Sigmoid colon (tissue), 6 donors: ENCODE measurements at regions not wholly inside any gene's neighbourhood (a gene's known extent, or its start where the extent isn't known, plus 50 kb on each side); places are given as distances from the start of the nearest gene placed in this dataset.

Experiments
- DNase-seq: peaks from one replicate; pipeline ENCODE4 v3.0.0-alpha.2; 2019
- H3K27ac ChIP-seq, 4 donors: fragments of 200-600 bp; sonication (generic); one replicate each; pipeline ENCODE4 v1.5.1; 2016 to 2019; ENCODE audit warnings: mild to moderate bottlenecking in 1 of 4
- H3K27me3 ChIP-seq, 3 donors: fragments of 200-600 bp; sonication (generic); one replicate each; pipeline ENCODE4 v1.5.1; 2019; ENCODE audit warnings: mild to moderate bottlenecking in 1 of 3
- H3K36me3 ChIP-seq, 4 donors: fragments of 200-600 bp; sonication (generic); one replicate each; pipeline ENCODE4 v1.5.1; 2016 to 2019
- H3K4me1 ChIP-seq, 4 donors: fragments of 200-600 bp; sonication (generic); one replicate each; pipeline ENCODE4 v1.5.1; 2017 to 2019
- H3K4me3 ChIP-seq, 4 donors: fragments of 200-600 bp; sonication (generic); one replicate each; pipeline ENCODE4 v1.5.1; 2017 to 2019; ENCODE audit warnings: mild to moderate bottlenecking in 2 of 4, moderate library complexity in 1 of 4
- H3K9me3 ChIP-seq, 4 donors: fragments of 200-600 bp in 3 of 4; sonication (generic) in 3 of 4; one replicate each; pipeline versions ENCODE4 v1.5.1 to v1.6.1; 2013 to 2019
- CTCF ChIP-seq, 4 experiments: fragments of 450-650 bp in 3 of 4; fragments of 200-600 bp in 1 of 4; IDR thresholded peaks; one replicate each; pipeline ENCODE4 v1.5.1; 2016 to 2019; ENCODE audit warnings: antibody characterized with exemption in 4 of 4, mild to moderate bottlenecking in 3 of 4, moderate library complexity in 2 of 4
- EP300 ChIP-seq, 4 donors: sonication (generic); formaldehyde crosslinking; IDR thresholded peaks; one replicate each; pipeline ENCODE4 v1.6.1; 2017; ENCODE audit warnings: antibody characterized with exemption in 4 of 4
- POLR2A ChIP-seq, 2 donors: fragments of 450-650 bp; IDR thresholded peaks; one replicate each; pipeline ENCODE4 v1.6.1; 2016; ENCODE audit warnings: antibody characterized with exemption in 2 of 2, mild to moderate bottlenecking in 2 of 2, moderate library complexity in 2 of 2
- POLR2AphosphoS5 ChIP-seq, 4 donors: sonication (generic); formaldehyde crosslinking; IDR thresholded peaks; one replicate each; pipeline ENCODE4 v1.6.1; 2017; ENCODE audit warnings: antibody characterized with exemption in 4 of 4
- WGBS, 2 donors: extraction: QIAGEN DNeasy Blood & Tissue Kit; methylation state at CpG; one replicate each; pipeline ENCODE4 v1.1.7; 2013; 5-methylcytosine and 5-hydroxymethylcytosine counted together
- intact Hi-C: fragments of 100-400 bp; cut with DNase I; formaldehyde crosslinking; loops from one replicate; pipeline ENCODE4 v1.15.1; 2023
- donor health status: healthy with polysubstance abuse.
- donor health status: healthy.

- H3K9me3 ChIP-seq = peaks cover 0 to 8% (median 4%) of the 10 kb centered on the region in 4 donors
- H3K27me3 ChIP-seq = no peaks in the 10 kb centered on the region
Measured at GRCh38 chr6:90432041-90432775, 135.6 kb upstream of the BACH2 start.

GRCh38 chr6:90431576-90431975 lies 134.9 kb upstream of the BACH2 start:
- Histone ChIP-seq H3K9me3 (peaks cover 0 to 8% (median 4%) of the 10 kb centered on the region in 4 donors), H3K4me3 (no peak overlapping the region), H3K27ac (no peak overlapping the region), H3K4me1 (no peaks in the 10 kb centered on the region), H3K27me3 (no peaks in the 10 kb centered on the region), H3K36me3 (no peaks in the 10 kb centered on the region)
- TF ChIP-seq EP300 (IDR thresholded peaks at IDR 0.05) = no peak
- no peak for TF ChIP-seq POLR2A (IDR thresholded peaks at IDR 0.05)
- no peak for TF ChIP-seq POLR2AphosphoS5 (IDR thresholded peaks at IDR 0.05)
- no peak for TF ChIP-seq CTCF (IDR thresholded peaks at IDR 0.05)
- intact Hi-C loops = no loop called here
- no peak for DNase-seq

More at GRCh38 chr6:90432041-90432775, 135.6 kb upstream of the BACH2 start:
- no peak overlapping the region for H3K27ac ChIP-seq
- 91 to 92% methylated on average over 3 of the region's 3 CpGs for WGBS, 2 donors
- TF ChIP-seq POLR2AphosphoS5 (IDR thresholded peaks at IDR 0.05) (no peak), POLR2A (IDR thresholded peaks at IDR 0.05) (no peak), CTCF (IDR thresholded peaks at IDR 0.05) (no peak), EP300 (IDR thresholded peaks at IDR 0.05) (no peak)
- no peaks in the 10 kb centered on the region for H3K4me1 ChIP-seq
- intact Hi-C loops = no loop called here
- no peaks in the 10 kb centered on the region for H3K36me3 ChIP-seq
- H3K4me3 ChIP-seq = no peak overlapping the region
- no peak for DNase-seq

- no peak overlapping the region for H3K4me3 ChIP-seq
- H3K27me3 ChIP-seq = no peaks in the 10 kb centered on the region
- H3K9me3 ChIP-seq = peaks cover 0 to 8% (median 4%) of the 10 kb centered on the region in 4 donors
- DNase-seq = no peak
- H3K4me1 ChIP-seq = no peaks in the 10 kb centered on the region
- intact Hi-C loops = no loop called here
- no peaks in the 10 kb centered on the region for H3K36me3 ChIP-seq
- H3K27ac ChIP-seq = no peak overlapping the region
- TF ChIP-seq POLR2A (IDR thresholded peaks at IDR 0.05) = no peak
- TF ChIP-seq CTCF (IDR thresholded peaks at IDR 0.05) = no peak
- no peak for TF ChIP-seq EP300 (IDR thresholded peaks at IDR 0.05)
- TF ChIP-seq POLR2AphosphoS5 (IDR thresholded peaks at IDR 0.05) = no peak
Measured at GRCh38 chr6:90429713-90430112, 133.1 kb upstream of the BACH2 start.

- DNase-seq = no peak
- TF ChIP-seq EP300 (IDR thresholded peaks at IDR 0.05) (no peak), POLR2A (IDR thresholded peaks at IDR 0.05) (no peak), CTCF (IDR thresholded peaks at IDR 0.05) (no peak)
- Histone ChIP-seq H3K27me3 (no peaks in the 10 kb centered on the region), H3K9me3 (peaks cover 0 to 8% (median 3%) of the 10 kb centered on the region in 4 donors), H3K27ac (no peak overlapping the region), H3K36me3 (no peaks in the 10 kb centered on the region), H3K4me1 (no peaks in the 10 kb centered on the region), H3K4me3 (no peak overlapping the region)
- WGBS, 2 donors = 84 to 93% methylated on average over 1 of the region's 1 CpG
- intact Hi-C loops = no loop called here
Measured at GRCh38 chr6:90428514-90428913, 131.9 kb upstream of the BACH2 start.

- no peak for DNase-seq
- no peak overlapping the region for H3K4me3 ChIP-seq
- TF ChIP-seq POLR2A (IDR thresholded peaks at IDR 0.05) (no peak), EP300 (IDR thresholded peaks at IDR 0.05) (no peak), POLR2AphosphoS5 (IDR thresholded peaks at IDR 0.05) (no peak), CTCF (IDR thresholded peaks at IDR 0.05) (no peak)
- H3K27me3 ChIP-seq = no peaks in the 10 kb centered on the region
- H3K4me1 ChIP-seq = no peaks in the 10 kb centered on the region
- H3K9me3 ChIP-seq = peaks cover 0 to 8% (median 2%) of the 10 kb centered on the region in 4 donors
- no peak overlapping the region for H3K27ac ChIP-seq
- intact Hi-C loops = no loop called here
- WGBS, 2 donors = 64 to 84% methylated on average over 5 of the region's 5 CpGs
- H3K36me3 ChIP-seq = no peaks in the 10 kb centered on the region
Measured at GRCh38 chr6:90425161-90425641, 128.6 kb upstream of the BACH2 start.
